ENCODE measurements at regions not wholly inside any gene's neighbourhood (a gene's known extent, or its start where the extent isn't known, plus 50 kb on each side); places are given as distances from the start of the nearest gene placed in this dataset.
"Not testable (repeated sequence)": the region's sequence is repeated elsewhere in the genome, so short reads cannot be mapped to it uniquely, and the experiment has no call there.

- 32 to 37% methylated on average over 4 of the region's 4 CpGs for WGBS, 2 donors
- not testable (repeated sequence) for H3K4me1 ChIP-seq (ENCODE audit: control insufficient read depth in 2 of 2, insufficient read depth in 2 of 2, low read length in 1 of 2); H3K4me3 ChIP-seq (ENCODE audit: low read depth in 1 of 2, low read length in 2 of 2); H3K36me3 ChIP-seq (ENCODE audit: control insufficient read depth in 2 of 2, insufficient read depth in 2 of 2, low read length in 1 of 2); H3K9me3 ChIP-seq (ENCODE audit: control insufficient read depth in 2 of 2, insufficient read depth in 1 of 2, low read depth in 1 of 2, low read length in 1 of 2); H3K27me3 ChIP-seq (ENCODE audit: control insufficient read depth in 1 of 2, insufficient read depth in 2 of 2, low read length in 2 of 2); H3K27ac ChIP-seq (ENCODE audit: low read depth in 2 of 2, low read length in 1 of 2)
Measured at GRCh38 chr10:44112280-44112679, 272.6 kb downstream of the CXCL12 start.

GRCh38 chr10:44105696-44106095 lies 279.2 kb downstream of the CXCL12 start:
- Histone ChIP-seq H3K4me1 (ENCODE audit: control insufficient read depth in 2 of 2, insufficient read depth in 2 of 2, low read length in 1 of 2) (no peaks in the 10 kb centered on the region), H3K27ac (ENCODE audit: low read depth in 2 of 2, low read length in 1 of 2) (no peak overlapping the region), H3K27me3 (ENCODE audit: control insufficient read depth in 1 of 2, insufficient read depth in 2 of 2, low read length in 2 of 2) (no peaks in the 10 kb centered on the region), H3K4me3 (ENCODE audit: low read depth in 1 of 2, low read length in 2 of 2) (no peak overlapping the region), H3K36me3 (ENCODE audit: control insufficient read depth in 2 of 2, insufficient read depth in 2 of 2, low read length in 1 of 2) (no peaks in the 10 kb centered on the region), H3K9me3 (ENCODE audit: control insufficient read depth in 2 of 2, insufficient read depth in 1 of 2, low read depth in 1 of 2, low read length in 1 of 2) (no peaks in the 10 kb centered on the region)
- 65 to 75% methylated on average over 4 of the region's 4 CpGs for WGBS, 2 donors

GRCh38 chr10:44102726-44103255 lies 282.1 kb downstream of the CXCL12 start:
- 74 to 80% methylated on average over 5 of the region's 5 CpGs for WGBS, 2 donors
- no peaks in the 10 kb centered on the region for H3K36me3 ChIP-seq (ENCODE audit: control insufficient read depth in 2 of 2, insufficient read depth in 2 of 2, low read length in 1 of 2)
- no peaks in the 10 kb centered on the region for H3K9me3 ChIP-seq (ENCODE audit: control insufficient read depth in 2 of 2, insufficient read depth in 1 of 2, low read depth in 1 of 2, low read length in 1 of 2)
- no peak overlapping the region for H3K27ac ChIP-seq (ENCODE audit: low read depth in 2 of 2, low read length in 1 of 2)
- H3K4me1 ChIP-seq (ENCODE audit: control insufficient read depth in 2 of 2, insufficient read depth in 2 of 2, low read length in 1 of 2), result no peaks in the 10 kb centered on the region
- H3K27me3 ChIP-seq (ENCODE audit: control insufficient read depth in 1 of 2, insufficient read depth in 2 of 2, low read length in 2 of 2), result no peaks in the 10 kb centered on the region
- no peak overlapping the region for H3K4me3 ChIP-seq (ENCODE audit: low read depth in 1 of 2, low read length in 2 of 2)

- Histone ChIP-seq H3K9me3 (ENCODE audit: control insufficient read depth in 2 of 2, insufficient read depth in 1 of 2, low read depth in 1 of 2, low read length in 1 of 2) (no peaks in the 10 kb centered on the region), H3K27ac (ENCODE audit: low read depth in 2 of 2, low read length in 1 of 2) (no peak overlapping the region), H3K36me3 (ENCODE audit: control insufficient read depth in 2 of 2, insufficient read depth in 2 of 2, low read length in 1 of 2) (no peaks in the 10 kb centered on the region), H3K4me1 (ENCODE audit: control insufficient read depth in 2 of 2, insufficient read depth in 2 of 2, low read length in 1 of 2) (no peaks in the 10 kb centered on the region), H3K27me3 (ENCODE audit: control insufficient read depth in 1 of 2, insufficient read depth in 2 of 2, low read length in 2 of 2) (no peaks in the 10 kb centered on the region), H3K4me3 (ENCODE audit: low read depth in 1 of 2, low read length in 2 of 2) (no peak overlapping the region)
- WGBS, 2 donors, result 41 to 63% methylated on average over 1 of the region's 1 CpG
Measured at GRCh38 chr10:44101082-44101481, 283.8 kb downstream of the CXCL12 start.

- 87 to 91% methylated on average over 2 of the region's 2 CpGs for WGBS, 2 donors
- H3K27ac ChIP-seq (ENCODE audit: low read depth in 2 of 2, low read length in 1 of 2), result no peak overlapping the region
- no peaks in the 10 kb centered on the region for H3K4me1 ChIP-seq (ENCODE audit: control insufficient read depth in 2 of 2, insufficient read depth in 2 of 2, low read length in 1 of 2)
- no peaks in the 10 kb centered on the region for H3K9me3 ChIP-seq (ENCODE audit: control insufficient read depth in 2 of 2, insufficient read depth in 1 of 2, low read depth in 1 of 2, low read length in 1 of 2)
- no peaks in the 10 kb centered on the region for H3K27me3 ChIP-seq (ENCODE audit: control insufficient read depth in 1 of 2, insufficient read depth in 2 of 2, low read length in 2 of 2)
- H3K4me3 ChIP-seq (ENCODE audit: low read depth in 1 of 2, low read length in 2 of 2), result no peak overlapping the region
- H3K36me3 ChIP-seq (ENCODE audit: control insufficient read depth in 2 of 2, insufficient read depth in 2 of 2, low read length in 1 of 2), result no peaks in the 10 kb centered on the region
Measured at GRCh38 chr10:44099511-44099910, 285.4 kb downstream of the CXCL12 start.

- not testable (repeated sequence) for H3K27ac ChIP-seq (ENCODE audit: low read depth in 2 of 2, low read length in 1 of 2); H3K4me1 ChIP-seq (ENCODE audit: control insufficient read depth in 2 of 2, insufficient read depth in 2 of 2, low read length in 1 of 2); H3K9me3 ChIP-seq (ENCODE audit: control insufficient read depth in 2 of 2, insufficient read depth in 1 of 2, low read depth in 1 of 2, low read length in 1 of 2); H3K27me3 ChIP-seq (ENCODE audit: control insufficient read depth in 1 of 2, insufficient read depth in 2 of 2, low read length in 2 of 2); H3K36me3 ChIP-seq (ENCODE audit: control insufficient read depth in 2 of 2, insufficient read depth in 2 of 2, low read length in 1 of 2); H3K4me3 ChIP-seq (ENCODE audit: low read depth in 1 of 2, low read length in 2 of 2)
- 81 to 94% methylated on average over 4 of the region's 4 CpGs for WGBS, 2 donors
Measured at GRCh38 chr10:44096217-44096616, 288.7 kb downstream of the CXCL12 start.

GRCh38 chr10:44089671-44090070 lies 295.2 kb downstream of the CXCL12 start:
- H3K27me3 ChIP-seq (ENCODE audit: control insufficient read depth in 1 of 2, insufficient read depth in 2 of 2, low read length in 2 of 2), result no peaks in the 10 kb centered on the region
- 81 to 88% methylated on average over 1 of the region's 1 CpG for WGBS, 2 donors

GRCh38 chr10:44087403-44087802 lies 297.5 kb downstream of the CXCL12 start:
- H3K27ac ChIP-seq (ENCODE audit: low read depth in 2 of 2, low read length in 1 of 2), result no peak overlapping the region
- no peak overlapping the region for H3K4me3 ChIP-seq (ENCODE audit: low read depth in 1 of 2, low read length in 2 of 2)
- H3K36me3 ChIP-seq (ENCODE audit: control insufficient read depth in 2 of 2, insufficient read depth in 2 of 2, low read length in 1 of 2), result peaks cover 0 to 2% of the 10 kb centered on the region in 2 donors
- H3K9me3 ChIP-seq (ENCODE audit: control insufficient read depth in 2 of 2, insufficient read depth in 1 of 2, low read depth in 1 of 2, low read length in 1 of 2), result peaks cover 0 to 3% of the 10 kb centered on the region in 2 donors
- H3K27me3 ChIP-seq (ENCODE audit: control insufficient read depth in 1 of 2, insufficient read depth in 2 of 2, low read length in 2 of 2), result no peaks in the 10 kb centered on the region
- H3K4me1 ChIP-seq (ENCODE audit: control insufficient read depth in 2 of 2, insufficient read depth in 2 of 2, low read length in 1 of 2), result no peaks in the 10 kb centered on the region

More at GRCh38 chr10:44089671-44090070, 295.2 kb downstream of the CXCL12 start:
- Histone ChIP-seq H3K4me1 (ENCODE audit: control insufficient read depth in 2 of 2, insufficient read depth in 2 of 2, low read length in 1 of 2) (no peaks in the 10 kb centered on the region), H3K27ac (ENCODE audit: low read depth in 2 of 2, low read length in 1 of 2) (no peak overlapping the region), H3K36me3 (ENCODE audit: control insufficient read depth in 2 of 2, insufficient read depth in 2 of 2, low read length in 1 of 2) (peaks cover 0 to 2% of the 10 kb centered on the region in 2 donors), H3K9me3 (ENCODE audit: control insufficient read depth in 2 of 2, insufficient read depth in 1 of 2, low read depth in 1 of 2, low read length in 1 of 2) (peaks cover 0 to 3% of the 10 kb centered on the region in 2 donors), H3K4me3 (ENCODE audit: low read depth in 1 of 2, low read length in 2 of 2) (no peak overlapping the region)

GRCh38 chr10:44083719-44084400 lies 301.0 kb downstream of the CXCL12 start:
- Histone ChIP-seq H3K36me3 (ENCODE audit: control insufficient read depth in 2 of 2, insufficient read depth in 2 of 2, low read length in 1 of 2) (no peaks in the 10 kb centered on the region), H3K4me1 (ENCODE audit: control insufficient read depth in 2 of 2, insufficient read depth in 2 of 2, low read length in 1 of 2) (no peaks in the 10 kb centered on the region), H3K9me3 (ENCODE audit: control insufficient read depth in 2 of 2, insufficient read depth in 1 of 2, low read depth in 1 of 2, low read length in 1 of 2) (peaks cover 0 to 2% of the 10 kb centered on the region in 2 donors), H3K27ac (ENCODE audit: low read depth in 2 of 2, low read length in 1 of 2) (no peak overlapping the region), H3K27me3 (ENCODE audit: control insufficient read depth in 1 of 2, insufficient read depth in 2 of 2, low read length in 2 of 2) (no peaks in the 10 kb centered on the region), H3K4me3 (ENCODE audit: low read depth in 1 of 2, low read length in 2 of 2) (no peak overlapping the region)
- WGBS, 2 donors, result 58 to 83% methylated on average over 3 of the region's 3 CpGs

GRCh38 chr10:44071479-44071878 lies 313.4 kb downstream of the CXCL12 start:
- H3K27ac ChIP-seq (ENCODE audit: low read depth in 2 of 2, low read length in 1 of 2), result no peak overlapping the region
- no peaks in the 10 kb centered on the region for H3K9me3 ChIP-seq (ENCODE audit: control insufficient read depth in 2 of 2, insufficient read depth in 1 of 2, low read depth in 1 of 2, low read length in 1 of 2)
- peaks cover 0 to 6% of the 10 kb centered on the region in 2 donors for H3K4me1 ChIP-seq (ENCODE audit: control insufficient read depth in 2 of 2, insufficient read depth in 2 of 2, low read length in 1 of 2)
- H3K4me3 ChIP-seq (ENCODE audit: low read depth in 1 of 2, low read length in 2 of 2), result no peak overlapping the region
- WGBS, 2 donors, result 9 to 23% methylated on average over 2 of the region's 2 CpGs
- H3K27me3 ChIP-seq (ENCODE audit: control insufficient read depth in 1 of 2, insufficient read depth in 2 of 2, low read length in 2 of 2), result no peaks in the 10 kb centered on the region
- H3K36me3 ChIP-seq (ENCODE audit: control insufficient read depth in 2 of 2, insufficient read depth in 2 of 2, low read length in 1 of 2), result no peaks in the 10 kb centered on the region
